ENCODE measurements at regions not wholly inside any gene's neighbourhood (a gene's known extent, or its start where the extent isn't known, plus 50 kb on each side); places are given as distances from the start of the nearest gene placed in this dataset.

- H3K9me3 Mint-ChIP-seq (ENCODE audit: insufficient read depth), result no peaks in the 10 kb centered on the region
- Histone ChIP-seq H3K79me2 (ENCODE audit: control insufficient read depth, insufficient read depth, low read length) (no peaks in the 10 kb centered on the region), H3K36me3 (replicated peaks in 1 of 2; ENCODE audit: control extremely low read depth in 1 of 2, control insufficient read depth in 1 of 2, extremely low read depth in 1 of 2, insufficient read depth in 2 of 2, low read length in 1 of 2) (no peaks in the 10 kb centered on the region), H3K9ac (ENCODE audit: low read length) (no peak overlapping the region), H4K20me1 (ENCODE audit: control insufficient read depth, insufficient read depth, low read length, poor library complexity, severe bottlenecking) (no peaks in the 10 kb centered on the region), H3K4me3 (ENCODE audit: control extremely low read depth in 1 of 5, extremely low read depth in 1 of 5, insufficient read depth in 1 of 5, low read depth in 2 of 5, low read length in 4 of 5) (no peak overlapping the region), H3K9me3 (ENCODE audit: control extremely low read depth in 1 of 3, control insufficient read depth in 2 of 3, insufficient read depth in 1 of 3, low read length in 2 of 3) (no peaks in the 10 kb centered on the region), H3K4me2 (replicated peaks; ENCODE audit: low read depth, low read length, poor library complexity, severe bottlenecking) (no peak overlapping the region), H3K27me3 (replicated peaks in 1 of 4; ENCODE audit: control extremely low read depth in 1 of 4, control insufficient read depth in 3 of 4, insufficient read depth in 4 of 4, low read length in 3 of 4) (no peaks in the 10 kb centered on the region), H3K27ac (ENCODE audit: low read length in 2 of 2) (no peak overlapping the region), H3K4me1 (ENCODE audit: control insufficient read depth in 2 of 2, insufficient read depth in 2 of 2, low read length in 2 of 2) (peaks cover 36 to 48% of the 10 kb centered on the region in 2 donors), H2AFZ (ENCODE audit: insufficient read depth, low read depth, low read length, poor library complexity, severe bottlenecking) (no peak overlapping the region)
- H3K4me1 Mint-ChIP-seq, result peaks cover 57% of the 10 kb centered on the region
- H3K27ac Mint-ChIP-seq, result no peak overlapping the region
- ATAC-seq (ENCODE audit: low read depth) (no peak), DNase-seq (no peak)
- ChIA-PET CTCF (interaction anchor here (1.3 to 6.2 kb wide), 3 partner anchors 10 to 32 kb away, joined by 3 to 31 read pairs (median 4); no protein-coding TSS in a partner anchor), POLR2A (no interaction called here)
- TF ChIP-seq CTCF (IDR thresholded peaks at IDR 0.05), result no peak
- TF ChIP-seq EZH2 (IDR thresholded peaks at IDR 0.05; ENCODE audit: borderline replicate concordance, insufficient read depth, low read depth, low read length, poor library complexity, severe bottlenecking), result no peak
- H3K27me3 Mint-ChIP-seq, result peaks cover 3% of the 10 kb centered on the region
- intact Hi-C loops (cut with micrococcal nuclease), result loop anchor here (5.0 kb wide), 3 partner anchors 33 to 208 kb away; no protein-coding TSS in a partner anchor
- whole genome bisulfite sequencing (ENCODE audit: insufficient coverage), result 86% methylated on average over 6 of the region's 6 CpGs
- no peak overlapping the region for H3K4me3 Mint-ChIP-seq
These were observed 143.3 kb downstream of the KLF13 start for GRCh38 chr15:31469786-31470525.

GRCh38 chr15:31470756-31471155, 144.1 kb downstream of the KLF13 start:
- peak overlapping the region; percentile 37 for H3K27ac Mint-ChIP-seq
- no peak overlapping the region for H3K4me3 Mint-ChIP-seq
- H3K27me3 Mint-ChIP-seq, result no peaks in the 10 kb centered on the region
- no peaks in the 10 kb centered on the region for H3K36me3 ChIP-seq (replicated peaks in 1 of 2; ENCODE audit: control extremely low read depth in 1 of 2, control insufficient read depth in 1 of 2, extremely low read depth in 1 of 2, insufficient read depth in 2 of 2, low read length in 1 of 2)
- no peaks in the 10 kb centered on the region for H3K9me3 Mint-ChIP-seq (ENCODE audit: insufficient read depth)
- peaks cover 57% of the 10 kb centered on the region for H3K4me1 Mint-ChIP-seq
- no peak overlapping the region for H3K4me2 ChIP-seq (replicated peaks; ENCODE audit: low read depth, low read length, poor library complexity, severe bottlenecking)
- no peak overlapping the region for H2AFZ ChIP-seq (ENCODE audit: insufficient read depth, low read depth, low read length, poor library complexity, severe bottlenecking)
- H3K4me3 ChIP-seq (ENCODE audit: control extremely low read depth in 1 of 5, extremely low read depth in 1 of 5, insufficient read depth in 1 of 5, low read depth in 2 of 5, low read length in 4 of 5), result no peak overlapping the region
- H3K9me3 ChIP-seq (ENCODE audit: control extremely low read depth in 1 of 3, control insufficient read depth in 2 of 3, insufficient read depth in 1 of 3, low read length in 2 of 3), result no peaks in the 10 kb centered on the region
- no peak overlapping the region for H3K27ac ChIP-seq (ENCODE audit: low read length in 2 of 2)
- TF ChIP-seq CTCF (IDR thresholded peaks at IDR 0.05) (no peak), EZH2 (IDR thresholded peaks at IDR 0.05; ENCODE audit: borderline replicate concordance, insufficient read depth, low read depth, low read length, poor library complexity, severe bottlenecking) (no peak)
- intact Hi-C loops (cut with micrococcal nuclease), result loop anchor here (5.0 kb wide), 3 partner anchors 33 to 208 kb away; no protein-coding TSS in a partner anchor
- WGBS (ENCODE audit: insufficient coverage), result 70% methylated on average over 2 of the region's 2 CpGs
- no peak for ATAC-seq (ENCODE audit: low read depth)
- DNase-seq, result no peak
- H3K4me1 ChIP-seq (ENCODE audit: control insufficient read depth in 2 of 2, insufficient read depth in 2 of 2, low read length in 2 of 2), result peaks cover 36 to 48% of the 10 kb centered on the region in 2 donors
- no peak overlapping the region for H3K9ac ChIP-seq (ENCODE audit: low read length)
- H4K20me1 ChIP-seq (ENCODE audit: control insufficient read depth, insufficient read depth, low read length, poor library complexity, severe bottlenecking), result no peaks in the 10 kb centered on the region
- ChIA-PET POLR2A (no interaction called here), CTCF (interaction anchor here (5.7 to 6.2 kb wide), 2 partner anchors 11 to 31 kb away, joined by 31 to 32 read pairs; no protein-coding TSS in a partner anchor)
- H3K79me2 ChIP-seq (ENCODE audit: control insufficient read depth, insufficient read depth, low read length), result no peaks in the 10 kb centered on the region
- H3K27me3 ChIP-seq (replicated peaks in 1 of 4; ENCODE audit: control extremely low read depth in 1 of 4, control insufficient read depth in 3 of 4, insufficient read depth in 4 of 4, low read length in 3 of 4), result no peaks in the 10 kb centered on the region

All from B cell (primary cell).